Neural progenitor cell (in vitro differentiated cells): ENCODE measurements at regions not wholly inside any gene's neighbourhood (a gene's known extent, or its start where the extent isn't known, plus 50 kb on each side); places are given as distances from the start of the nearest gene placed in this dataset.

Experiments used
- DNase-seq: peaks from one replicate; pipeline ENCODE4 v3.0.0-alpha.2; 2016; ENCODE audit warnings: low spot score
- H2AFZ ChIP-seq: fragments of 200-600 bp; sonication (generic); replicated peaks from 2 replicates; pipeline ENCODE4 v1.6.1; 2016; ENCODE audit warnings: antibody characterized with exemption
- H3F3A ChIP-seq: fragments of 200-600 bp; sonication (generic); 2 replicates; pipeline ENCODE4 v1.6.1; 2016; ENCODE audit warnings: antibody characterized with exemption, low read depth
- H3K27ac ChIP-seq: fragments of 200-600 bp; sonication (generic); 2 replicates; pipeline ENCODE4 v1.5.1; 2016; ENCODE audit warnings: mild to moderate bottlenecking
- H3K27me3 ChIP-seq: fragments of 200-600 bp; sonication (generic); 2 replicates; pipeline ENCODE4 v1.6.1; 2016; ENCODE audit warnings: mild to moderate bottlenecking, moderate library complexity
- H3K36me3 ChIP-seq: fragments of 200-600 bp; sonication (generic); 2 replicates; pipeline ENCODE4 v1.5.1; 2016
- H3K4me1 ChIP-seq: fragments of 200-600 bp; sonication (generic); 2 replicates; pipeline ENCODE4 v1.6.1; 2016; ENCODE audit warnings: mixed run types
- H3K4me2 ChIP-seq: fragments of 200-600 bp; sonication (generic); 2 replicates; pipeline ENCODE4 v1.6.1; 2016
- H3K4me3 ChIP-seq: fragments of 200-600 bp; sonication (generic); 2 replicates; pipeline ENCODE4 v1.5.1; 2016
- H3K79me2 ChIP-seq: fragments of 200-600 bp; sonication (generic); 2 replicates; pipeline ENCODE4 v1.6.1; 2016; ENCODE audit warnings: low read depth
- H3K9ac ChIP-seq: fragments of 200-600 bp; sonication (generic); 2 replicates; pipeline ENCODE4 v1.6.1; 2016
- H3K9me3 ChIP-seq: fragments of 200-600 bp; sonication (generic); 2 replicates; pipeline ENCODE4 v1.5.1; 2016; ENCODE audit warnings: low read depth
- H4K20me1 ChIP-seq: fragments of 200-600 bp; sonication (generic); 2 replicates; pipeline ENCODE4 v1.6.1; 2016; ENCODE audit warnings: low read depth
- H3K27ac Mint-ChIP-seq: 3 replicates; pipeline ENCODE4 v1.8.0; 2021; ENCODE audit warnings: mixed read lengths
- H3K27me3 Mint-ChIP-seq: 2 replicates; pipeline ENCODE4 v1.8.0; 2022; ENCODE audit warnings: low read depth, mild to moderate bottlenecking, inconsistent platforms, moderate library complexity, mixed read lengths; ENCODE audit not compliant: insufficient read depth
- H3K36me3 Mint-ChIP-seq: 3 replicates; pipeline ENCODE4 v1.8.0; 2021; ENCODE audit warnings: mixed read lengths
- H3K4me1 Mint-ChIP-seq: 3 replicates; pipeline ENCODE4 v1.8.0; 2021; ENCODE audit warnings: mixed read lengths
- H3K4me3 Mint-ChIP-seq: 3 replicates; pipeline ENCODE4 v1.8.0; 2021; ENCODE audit warnings: mild to moderate bottlenecking, moderate library complexity, mixed read lengths
- H3K9me3 Mint-ChIP-seq: 3 replicates; pipeline ENCODE4 v1.8.0; 2020; ENCODE audit warnings: mixed read lengths
- CTCF ChIP-seq: fragments of 200-600 bp; sonication (generic); IDR thresholded peaks from 2 replicates; pipeline ENCODE4 v1.5.1; 2017; ENCODE audit warnings: antibody characterized with exemption, mild to moderate bottlenecking
- EZH2 ChIP-seq: fragments of 200-600 bp; sonication (generic); IDR thresholded peaks from 2 replicates; pipeline ENCODE4 v1.6.1; 2017; ENCODE audit warnings: antibody characterized with exemption, mild to moderate bottlenecking, moderate library complexity
- EZH2phosphoT487 ChIP-seq: fragments of 200-600 bp; sonication (generic); IDR thresholded peaks from 2 replicates; pipeline ENCODE4 v1.6.1; 2017; ENCODE audit warnings: antibody characterized with exemption

- H3K4me1 Mint-ChIP-seq = peaks cover 12% of the 10 kb centered on the region
Measured at GRCh38 chr7:16095171-16095950, 326.0 kb downstream of the CRPPA start.

GRCh38 chr7:16094651-16095050 is 326.7 kb downstream of the CRPPA start:
- no peak overlapping the region for H3K27ac Mint-ChIP-seq
- peaks cover 12% of the 10 kb centered on the region for H3K4me1 Mint-ChIP-seq
- peaks cover 8% of the 10 kb centered on the region for H3K4me1 ChIP-seq
- H3K4me3 ChIP-seq = no peak overlapping the region
- no peaks in the 10 kb centered on the region for H3K9me3 Mint-ChIP-seq
- no peak overlapping the region for H3K4me3 Mint-ChIP-seq
- no peaks in the 10 kb centered on the region for H3K27me3 Mint-ChIP-seq
- no peak for DNase-seq
- TF ChIP-seq EZH2 (no peak), EZH2phosphoT487 (no peak), CTCF (no peak)
- H3K27me3 ChIP-seq = no peaks in the 10 kb centered on the region
- no peak overlapping the region for H3K9ac ChIP-seq
- H3F3A ChIP-seq = no peaks in the 10 kb centered on the region
- H4K20me1 ChIP-seq = no peaks in the 10 kb centered on the region
- H3K79me2 ChIP-seq = no peaks in the 10 kb centered on the region
- H3K4me2 ChIP-seq = no peak overlapping the region
- H3K36me3 ChIP-seq = no peaks in the 10 kb centered on the region
- no peaks in the 10 kb centered on the region for H3K36me3 Mint-ChIP-seq
- H2AFZ ChIP-seq = no peak overlapping the region
- H3K27ac ChIP-seq = no peak overlapping the region
- no peaks in the 10 kb centered on the region for H3K9me3 ChIP-seq

More at GRCh38 chr7:16095171-16095950, 326.0 kb downstream of the CRPPA start:
- Histone ChIP-seq H3K4me1 (peaks cover 8% of the 10 kb centered on the region), H4K20me1 (no peaks in the 10 kb centered on the region), H3K9ac (no peak overlapping the region), H3K4me2 (no peak overlapping the region), H3K4me3 (no peak overlapping the region), H3K36me3 (no peaks in the 10 kb centered on the region), H3K27me3 (no peaks in the 10 kb centered on the region), H3K27ac (no peak overlapping the region), H2AFZ (peak overlapping the region; percentile 35), H3K9me3 (no peaks in the 10 kb centered on the region), H3K79me2 (no peaks in the 10 kb centered on the region), H3F3A (no peaks in the 10 kb centered on the region)
- Mint-ChIP-seq H3K9me3 (no peaks in the 10 kb centered on the region), H3K36me3 (no peaks in the 10 kb centered on the region), H3K27me3 (no peaks in the 10 kb centered on the region), H3K4me3 (no peak overlapping the region), H3K27ac (no peak overlapping the region)
- no peak for TF ChIP-seq EZH2phosphoT487
- TF ChIP-seq EZH2 = no peak
- no peak for TF ChIP-seq CTCF
- no peak for DNase-seq

GRCh38 chr7:16092711-16093110 is 328.6 kb downstream of the CRPPA start:
- Histone ChIP-seq H3K36me3 (no peaks in the 10 kb centered on the region), H3K9me3 (no peaks in the 10 kb centered on the region), H3K4me2 (no peak overlapping the region), H3K4me1 (peaks cover 8% of the 10 kb centered on the region), H3K79me2 (no peaks in the 10 kb centered on the region), H4K20me1 (no peaks in the 10 kb centered on the region), H3K27me3 (no peaks in the 10 kb centered on the region), H3K4me3 (no peak overlapping the region), H3F3A (no peaks in the 10 kb centered on the region), H3K9ac (no peak overlapping the region), H3K27ac (no peak overlapping the region), H2AFZ (no peak overlapping the region)
- TF ChIP-seq EZH2 = no peak
- TF ChIP-seq CTCF = no peak
- TF ChIP-seq EZH2phosphoT487 = no peak
- no peak for DNase-seq
- H3K27ac Mint-ChIP-seq = no peak overlapping the region
- no peaks in the 10 kb centered on the region for H3K36me3 Mint-ChIP-seq
- H3K4me3 Mint-ChIP-seq = no peak overlapping the region
- H3K9me3 Mint-ChIP-seq = no peaks in the 10 kb centered on the region
- H3K27me3 Mint-ChIP-seq = peaks cover 2% of the 10 kb centered on the region
- H3K4me1 Mint-ChIP-seq = peaks cover 12% of the 10 kb centered on the region
